Vagina (tissue), 2 donors: ENCODE measurements at regions not wholly inside any gene's neighbourhood (a gene's known extent, or its start where the extent isn't known, plus 50 kb on each side); places are given as distances from the start of the nearest gene placed in this dataset.

Experiments used
- CTCF ChIP-seq, 3 experiments: fragments of 450-650 bp in 2 of 3; fragments of 200-600 bp in 1 of 3; sonication (generic) in 1 of 3; IDR thresholded peaks; one replicate each; pipeline ENCODE4 v1.5.1; 2017 to 2019; ENCODE audit warnings: antibody characterized with exemption in 3 of 3, mild to moderate bottlenecking in 2 of 3, moderate library complexity in 2 of 3
- POLR2AphosphoS5 ChIP-seq, 2 donors: sonication (generic); formaldehyde crosslinking; IDR thresholded peaks; one replicate each; pipeline ENCODE4 v1.9.0; 2017; ENCODE audit warnings: antibody characterized with exemption in 2 of 2, mild to moderate bottlenecking in 2 of 2, low read depth in 1 of 2; ENCODE audit not compliant: insufficient read depth in 1 of 2

GRCh38 chr9:115373710-115374045 is 255.7 kb upstream of the TNC start:
- TF ChIP-seq POLR2AphosphoS5 (IDR thresholded peaks at IDR 0.05; ENCODE audit: insufficient read depth in 1 of 2, low read depth in 1 of 2) (no peak), CTCF (IDR thresholded peaks at IDR 0.05) (no peak)
